ENCODE measurements at regions not wholly inside any gene's neighbourhood (a gene's known extent, or its start where the extent isn't known, plus 50 kb on each side); places are given as distances from the start of the nearest gene placed in this dataset.

GRCh38 chr13:106752584-106753170, 184.7 kb upstream of the ARGLU1 start:
- TF ChIP-seq CTCF (IDR thresholded peaks at IDR 0.05; ENCODE audit: poor library complexity, severe bottlenecking): no peak
- no peak for TF ChIP-seq EZH2 (IDR thresholded peaks at IDR 0.05; ENCODE audit: borderline replicate concordance, insufficient read depth, low read length, poor library complexity, severe bottlenecking)
- no peak for TF ChIP-seq MXI1 (conservative IDR thresholded peaks at IDR 0.05; ENCODE audit: poor library complexity, severe bottlenecking)
- no peak for TF ChIP-seq RAD21 (conservative IDR thresholded peaks at IDR 0.05)

Data from neural cell (in vitro differentiated cells).